Right lobe of liver (tissue), 4 donors: ENCODE measurements at regions not wholly inside any gene's neighbourhood (a gene's known extent, or its start where the extent isn't known, plus 50 kb on each side); places are given as distances from the start of the nearest gene placed in this dataset.

Source experiments
- CTCF ChIP-seq, 4 donors: fragments of 200-600 bp in 3 of 4; fragments of 450-650 bp in 1 of 4; IDR thresholded peaks; one replicate each; pipeline versions ENCODE4 v1.5.1 to v1.8.0; 2016 to 2022; ENCODE audit warnings: antibody characterized with exemption in 4 of 4, mild to moderate bottlenecking in 2 of 4
- POLR2A ChIP-seq: fragments of 450-650 bp; IDR thresholded peaks from one replicate; pipeline ENCODE4 v1.6.1; 2017; ENCODE audit warnings: antibody characterized with exemption, mild to moderate bottlenecking
- donor health status: DM: no; HTN: no; CAD: no.
- donor health status: DM: no; HTN: no; CAD: no.
- donor health status: DM: no; HTN: yes; CAD: no.

- no peak for TF ChIP-seq POLR2A
- TF ChIP-seq CTCF (IDR thresholded peaks at IDR 0.05): no peak
These were observed 111.6 kb upstream of the C1GALT1C1 start for GRCh38 chrX:120741452-120741851.
